ENCODE measurements at regions not wholly inside any gene's neighbourhood (a gene's known extent, or its start where the extent isn't known, plus 50 kb on each side); places are given as distances from the start of the nearest gene placed in this dataset.
"Not testable (repeated sequence)": the region's sequence is repeated elsewhere in the genome, so short reads cannot be mapped to it uniquely, and the experiment has no call there.

DNA sequence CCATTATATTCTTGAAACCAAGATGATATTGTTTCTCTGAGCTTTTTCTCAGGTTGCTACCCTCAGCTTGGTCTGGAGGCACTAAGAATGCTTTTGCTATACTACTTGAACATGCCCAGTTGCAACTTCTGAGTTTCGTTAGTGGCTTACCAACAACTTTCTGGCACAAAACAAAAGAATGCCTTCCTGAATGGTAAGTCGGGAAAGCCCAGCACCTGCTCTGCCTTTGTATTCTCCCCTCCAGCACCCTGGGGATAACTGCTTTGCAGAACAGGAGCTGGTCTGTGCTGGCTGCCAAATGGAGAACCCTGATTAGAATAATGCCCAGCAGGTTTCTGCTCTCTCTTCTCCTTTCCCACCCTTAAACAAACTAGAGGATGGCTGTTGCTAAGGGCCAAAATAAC, 149.3 kb downstream of the TGFB2 start:
- DNase-seq (ENCODE audit: low read depth, low spot score) = peak; percentile 68

GRCh38 chr1:218495931-218496330, 150.8 kb downstream of the TGFB2 start:
- DNase-seq (ENCODE audit: low read depth, low spot score) = no peak

- peak; percentile 96 for DNase-seq (ENCODE audit: low read depth, low spot score)
These were observed 151.4 kb downstream of the TGFB2 start for GRCh38 chr1:218496561-218496960.

- peak; percentile 77 for DNase-seq (ENCODE audit: low read depth, low spot score)
These were observed 153.2 kb downstream of the TGFB2 start for GRCh38 chr1:218498056-218498938.

DNA sequence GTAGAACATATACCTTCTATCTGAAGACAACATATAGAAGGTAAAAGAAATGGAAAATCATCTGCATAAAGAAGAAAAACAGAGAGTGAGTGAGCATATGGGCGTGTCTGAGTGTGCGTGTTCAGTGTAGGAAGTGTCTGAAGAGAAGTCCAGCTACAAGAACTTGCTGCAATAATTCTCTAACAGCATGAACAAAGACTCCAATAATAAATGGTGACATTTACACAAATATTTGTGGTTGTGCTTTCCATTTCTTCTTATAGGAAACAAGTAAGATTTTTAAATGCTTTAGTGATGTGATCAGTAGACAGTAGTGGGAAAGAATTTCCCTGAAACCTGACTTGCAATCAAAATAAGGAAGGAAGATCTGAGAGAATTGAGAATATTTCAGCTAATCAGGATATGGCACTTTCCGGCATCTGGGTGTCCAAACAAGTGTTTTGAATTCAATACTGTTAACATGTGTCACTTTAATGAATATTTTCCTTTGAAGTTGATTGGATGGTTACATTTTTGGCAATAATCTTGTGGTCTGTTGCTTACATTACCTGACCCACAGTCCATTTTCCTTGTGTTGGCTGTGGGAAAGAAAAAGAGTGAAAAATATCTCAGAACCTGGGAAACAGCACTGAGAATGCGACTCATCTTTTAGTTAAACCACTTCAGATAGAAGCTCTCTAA, 154.0 kb downstream of the TGFB2 start:
- DNase-seq (ENCODE audit: low read depth, low spot score) = peak; percentile 83

- no peak for DNase-seq (ENCODE audit: low read depth, low spot score)
These were observed 154.8 kb downstream of the TGFB2 start for GRCh38 chr1:218499911-218500310.

- no peak for DNase-seq (ENCODE audit: low read depth, low spot score)
These were observed 156.0 kb downstream of the TGFB2 start for GRCh38 chr1:218501161-218501560.

GRCh38 chr1:218502383-218502782, 157.2 kb downstream of the TGFB2 start:
- no peak for DNase-seq (ENCODE audit: low read depth, low spot score)

DNA sequence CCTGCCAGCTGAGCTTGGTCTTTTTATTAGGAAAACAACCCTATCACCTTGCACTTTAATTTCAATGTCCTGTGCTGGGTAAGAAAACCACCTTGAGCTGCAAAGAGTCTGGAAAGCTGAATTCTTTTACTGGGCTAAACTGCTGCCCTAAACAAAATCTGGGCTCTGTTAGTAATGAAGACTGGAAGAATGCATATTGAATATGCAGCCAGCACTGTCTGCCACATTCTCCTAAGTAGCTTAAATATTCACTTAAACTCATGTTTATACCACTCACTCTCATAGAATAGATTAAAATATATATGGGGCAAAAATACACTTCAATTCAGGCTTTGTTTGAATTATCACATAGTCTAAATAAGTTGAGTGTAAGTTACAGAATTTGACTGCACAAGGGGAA, 158.0 kb downstream of the TGFB2 start:
- no peak for DNase-seq (ENCODE audit: low read depth, low spot score)

DNA sequence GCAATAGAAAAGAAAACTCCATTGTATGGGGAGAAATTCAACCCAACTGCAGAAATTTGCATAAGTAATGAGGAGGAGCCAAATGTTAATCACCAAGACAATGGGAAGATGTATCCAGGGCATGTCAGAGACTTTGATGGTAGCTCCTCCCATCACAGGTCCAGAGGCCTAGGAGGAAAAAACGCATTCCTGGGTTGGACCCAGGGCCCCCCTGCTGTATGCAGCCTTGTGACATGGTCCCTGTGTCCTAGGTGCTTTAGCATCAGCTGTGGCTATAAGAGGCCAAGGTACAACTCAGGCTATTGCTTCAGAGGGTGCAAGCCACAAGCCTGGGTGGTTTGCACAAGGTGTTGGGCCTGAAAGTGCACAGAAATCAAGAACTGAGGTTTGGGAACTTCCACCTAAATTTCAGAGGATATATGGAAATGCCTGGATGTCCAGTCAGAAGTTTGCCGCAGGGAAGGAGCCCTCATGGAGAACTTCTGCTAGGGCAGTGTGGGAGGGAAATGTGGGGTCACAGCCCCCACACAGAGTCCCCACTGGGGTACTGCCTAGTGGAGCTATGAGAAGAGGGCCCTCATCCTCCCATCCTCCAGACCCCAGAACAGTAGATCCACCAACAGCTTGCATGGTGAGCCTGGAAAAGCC, 162.3 kb downstream of the TGFB2 start:
- no peak for DNase-seq (ENCODE audit: low read depth, low spot score)

DNA sequence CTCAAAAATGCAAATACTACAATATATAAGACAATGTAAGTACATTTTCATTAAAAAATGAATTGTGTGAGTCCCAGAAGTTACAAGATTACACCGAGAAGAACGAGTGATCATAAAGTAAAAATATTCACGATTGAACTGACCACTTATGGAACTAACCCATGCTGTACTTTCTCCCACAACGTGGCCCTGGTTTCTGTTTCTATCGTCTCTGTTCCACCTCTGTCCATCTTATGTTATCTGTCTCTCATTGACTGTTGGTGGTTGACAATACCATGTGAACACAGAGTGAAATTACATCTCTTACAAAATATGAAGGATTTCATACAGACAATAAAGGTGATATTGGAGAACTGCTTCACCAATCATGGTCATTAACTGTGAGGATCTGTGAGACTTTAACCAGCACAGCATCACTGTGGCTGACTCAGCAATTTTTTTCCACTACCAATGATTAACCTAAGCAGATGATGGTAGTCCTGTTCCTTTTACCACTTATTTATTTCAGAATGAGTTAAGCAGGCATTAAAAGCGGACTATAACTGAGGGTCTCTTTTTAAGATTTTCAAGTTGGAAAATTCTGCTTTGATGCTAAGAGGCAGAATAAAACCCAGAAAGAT, 165.1 kb downstream of the TGFB2 start:
- no peak for DNase-seq (ENCODE audit: low read depth, low spot score)

GRCh38 chr1:218513328-218513727, 168.2 kb downstream of the TGFB2 start:
- no peak for DNase-seq (ENCODE audit: low read depth, low spot score)

DNA sequence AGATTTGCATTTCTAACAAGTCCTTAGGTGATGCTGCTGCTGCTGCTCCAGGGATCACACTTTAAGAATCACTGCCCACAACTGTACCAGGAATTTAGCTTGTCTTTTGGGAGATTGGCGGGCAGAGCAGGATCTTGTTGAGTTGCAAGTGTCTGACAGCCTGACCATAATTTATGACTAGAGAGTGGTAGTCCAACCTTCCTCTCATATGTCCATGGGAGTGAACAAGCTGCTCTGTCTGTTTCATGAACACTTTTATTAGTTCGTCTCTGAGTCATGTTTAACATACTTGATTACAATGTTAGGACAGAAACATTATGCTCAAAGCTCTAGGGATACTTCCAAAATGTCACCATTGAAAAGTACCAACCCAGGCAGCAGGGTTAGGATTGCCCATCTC, 169.6 kb downstream of the TGFB2 start:
- no peak for DNase-seq (ENCODE audit: low read depth, low spot score)

GRCh38 chr1:218516526-218516925, 171.4 kb downstream of the TGFB2 start:
- no peak for DNase-seq (ENCODE audit: low read depth, low spot score)

DNA sequence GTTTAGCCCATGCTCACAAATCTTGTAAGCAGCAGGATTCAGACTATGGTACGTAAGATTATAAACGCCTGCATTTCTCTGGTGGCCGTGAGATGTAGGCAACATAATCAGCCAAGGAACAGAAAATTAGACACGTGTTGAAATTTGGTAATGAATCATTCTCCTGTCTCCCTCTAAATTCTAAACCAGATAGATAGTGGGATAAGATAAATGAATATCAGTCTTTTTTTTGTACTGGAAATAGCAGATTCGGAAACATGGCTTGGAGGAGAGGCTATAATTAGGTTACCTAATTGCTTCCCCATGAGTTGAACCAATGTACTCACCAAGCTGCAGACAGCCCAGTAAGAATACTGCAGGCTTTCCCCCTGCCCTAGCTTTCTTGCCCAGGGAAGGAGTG, 172.3 kb downstream of the TGFB2 start:
- no peak for DNase-seq (ENCODE audit: low read depth, low spot score)

DNA sequence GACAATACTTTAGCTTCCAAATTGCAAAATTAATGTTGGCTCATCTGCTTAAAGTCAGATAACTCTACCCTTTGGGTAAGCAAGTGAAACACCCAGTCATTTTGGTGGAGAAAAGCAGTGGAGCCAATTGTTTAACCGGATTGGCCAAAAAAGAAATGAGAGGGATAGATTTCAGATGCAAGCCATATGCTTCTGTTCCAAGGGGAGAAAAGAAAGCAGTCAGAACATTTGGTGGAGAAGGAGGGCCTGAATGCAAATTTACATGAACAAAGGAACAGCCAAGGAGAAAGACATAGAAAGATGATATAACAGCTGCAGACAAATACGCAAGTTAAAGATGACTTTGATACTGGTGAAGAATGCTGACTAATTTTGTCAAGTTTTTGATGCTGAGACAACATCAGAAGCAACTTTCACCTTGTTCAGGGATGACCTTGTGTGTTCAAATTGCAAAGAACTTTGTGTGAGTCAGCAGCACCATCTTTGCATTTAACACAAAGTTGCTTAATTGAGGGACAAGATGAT, 173.1 kb downstream of the TGFB2 start:
- no peak for DNase-seq (ENCODE audit: low read depth, low spot score)

DNA sequence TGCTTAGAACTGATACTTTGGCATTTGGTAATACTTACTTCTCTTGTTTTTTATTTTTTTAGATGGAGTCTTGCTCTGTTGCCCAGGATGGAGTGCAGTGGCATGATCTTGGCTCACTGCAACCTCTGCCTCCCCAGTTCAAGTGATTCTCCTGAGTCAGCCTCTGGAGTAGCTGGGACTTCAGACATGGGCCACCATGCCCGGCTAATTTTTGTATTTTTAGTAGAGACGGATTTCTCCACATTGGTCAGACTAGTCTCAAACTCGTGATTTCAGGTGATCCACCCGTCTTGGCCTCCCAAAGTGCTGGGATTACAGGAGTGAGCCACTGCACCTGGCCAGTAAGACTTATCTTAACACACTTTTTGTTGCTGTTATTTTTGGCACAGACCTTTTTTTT, 175.5 kb downstream of the TGFB2 start:
- not testable (repeated sequence) for DNase-seq (ENCODE audit: low read depth, low spot score)

GRCh38 chr1:218521414-218522169, 176.5 kb downstream of the TGFB2 start:
- no peak for DNase-seq (ENCODE audit: low read depth, low spot score)

DNA sequence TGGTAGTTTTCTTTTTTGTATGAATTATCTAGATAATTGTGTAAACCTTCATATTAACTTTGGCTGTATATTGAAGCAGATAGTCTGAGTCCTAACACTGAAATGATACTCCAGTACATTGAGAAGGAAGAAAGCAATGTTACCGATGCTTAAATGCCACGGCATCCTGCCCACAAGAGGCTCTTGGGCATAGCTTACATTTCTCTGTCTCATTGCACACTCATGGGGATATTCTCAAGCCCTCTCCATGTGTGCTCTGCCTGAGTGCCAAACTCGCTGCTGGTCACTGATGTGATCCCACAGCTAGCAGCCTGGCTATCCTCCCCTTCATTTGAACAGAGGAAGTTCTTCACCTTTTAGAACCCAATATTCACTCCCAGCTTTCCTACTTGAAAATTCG, 179.4 kb downstream of the TGFB2 start:
- no peak for DNase-seq (ENCODE audit: low read depth, low spot score)

DNA sequence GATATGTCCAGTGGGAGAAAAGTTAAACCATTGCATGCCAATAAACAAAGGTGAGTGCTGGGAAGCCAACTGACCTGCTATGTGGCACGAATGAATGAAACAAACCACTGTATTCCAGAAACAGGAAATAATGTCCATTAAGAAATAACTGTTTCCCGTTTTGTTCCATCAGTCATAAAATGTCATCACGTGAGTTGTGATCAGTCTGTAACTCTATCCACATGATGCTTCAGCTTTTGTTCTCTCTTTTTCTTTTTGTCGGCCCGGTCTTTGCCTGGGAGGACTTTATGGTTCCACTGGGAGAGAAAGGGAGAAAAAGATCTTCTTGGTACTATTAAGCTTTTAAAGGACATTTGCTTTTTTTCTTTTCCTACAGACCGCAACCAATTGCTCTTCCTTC, 179.9 kb downstream of the TGFB2 start:
- DNase-seq (ENCODE audit: low read depth, low spot score) = no peak

All from astrocyte of the hippocampus (primary cell).